ENCODE measurements at regions not wholly inside any gene's neighbourhood (a gene's known extent, or its start where the extent isn't known, plus 50 kb on each side); places are given as distances from the start of the nearest gene placed in this dataset.

GRCh38 chr14:95979339-95980042, 59.7 kb upstream of the C14orf132 start:
- no peaks in the 10 kb centered on the region for H4K20me1 ChIP-seq (replicated peaks; ENCODE audit: control insufficient read depth, extremely low read depth, insufficient read depth, low read length)
- no peak overlapping the region for H2AFZ ChIP-seq (ENCODE audit: low read depth, low read length)
- no TSS peak for BruUV-seq (replicated peaks)
- H3K9me1 ChIP-seq (replicated peaks; ENCODE audit: control insufficient read depth, extremely low read depth, insufficient read depth, low read length), result no peaks in the 10 kb centered on the region
- no peak overlapping the region for H3K27ac ChIP-seq (ENCODE audit: insufficient read depth, low read depth, low read length)
- intact Hi-C loops (cut with micrococcal nuclease) (no loop called here), dilution Hi-C loops (cut with MboI; ENCODE audit: extremely low pct_ligation_motif_present, low sequenced_read_pairs) (no loop called here)
- H3K4me1 ChIP-seq (ENCODE audit: control insufficient read depth, extremely low read depth, insufficient read depth, low read length), result no peaks in the 10 kb centered on the region
- DNase-seq (ENCODE audit: low read depth, low spot score), result no peak
- TF ChIP-seq POLR2AphosphoS5 (IDR thresholded peaks at IDR 0.05; ENCODE audit: insufficient read depth, low read depth, low read length) (no peak), CTCF (IDR thresholded peaks at IDR 0.05; ENCODE audit: extremely low read depth in 1 of 2, insufficient read depth in 1 of 2, low read depth in 1 of 2, low read length in 2 of 2) (no peak), FOS (IDR thresholded peaks at IDR 0.05; ENCODE audit: borderline replicate concordance, insufficient read depth, low read length) (no peak), EZH2 (IDR thresholded peaks at IDR 0.05; ENCODE audit: borderline replicate concordance, low read depth, low read length, severe bottlenecking) (no peak), GATA2 (IDR thresholded peaks at IDR 0.05; ENCODE audit: insufficient read depth, insufficient read length, low read depth, low read length) (no peak)
- FAIRE-seq, result no peak
- no peaks in the 10 kb centered on the region for H3K36me3 ChIP-seq (ENCODE audit: control insufficient read depth in 2 of 2, extremely low read depth in 1 of 2, insufficient read depth in 2 of 2, low read length in 2 of 2)
- no peaks in the 10 kb centered on the region for H3K27me3 ChIP-seq (ENCODE audit: control insufficient read depth in 2 of 2, insufficient read depth in 2 of 2, low read length in 2 of 2)
- no peak overlapping the region for H3K9ac ChIP-seq (replicated peaks; ENCODE audit: extremely low read depth, insufficient read depth, low read length)
- no peak overlapping the region for H3K4me3 ChIP-seq (replicated peaks in 1 of 3; ENCODE audit: insufficient read depth in 1 of 3, low read depth in 1 of 3, low read length in 3 of 3)
- ChIA-PET CTCF (no interaction called here), POLR2A (no interaction called here)
- H3K4me2 ChIP-seq (ENCODE audit: insufficient read depth, low read length), result no peak overlapping the region
- H3K79me2 ChIP-seq (ENCODE audit: control insufficient read depth, insufficient read depth, low read length), result no peaks in the 10 kb centered on the region
- H3K9me3 ChIP-seq (replicated peaks; ENCODE audit: control insufficient read depth, insufficient read depth, low read length), result no peaks in the 10 kb centered on the region

GRCh38 chr14:95980402-95980801, 58.8 kb upstream of the C14orf132 start:
- Histone ChIP-seq H3K4me3 (replicated peaks in 1 of 3; ENCODE audit: insufficient read depth in 1 of 3, low read depth in 1 of 3, low read length in 3 of 3) (no peak overlapping the region), H3K4me2 (ENCODE audit: insufficient read depth, low read length) (no peak overlapping the region), H3K27me3 (ENCODE audit: control insufficient read depth in 2 of 2, insufficient read depth in 2 of 2, low read length in 2 of 2) (no peaks in the 10 kb centered on the region), H3K4me1 (ENCODE audit: control insufficient read depth, extremely low read depth, insufficient read depth, low read length) (no peaks in the 10 kb centered on the region), H3K9me3 (replicated peaks; ENCODE audit: control insufficient read depth, insufficient read depth, low read length) (no peaks in the 10 kb centered on the region), H3K9ac (replicated peaks; ENCODE audit: extremely low read depth, insufficient read depth, low read length) (no peak overlapping the region), H3K79me2 (ENCODE audit: control insufficient read depth, insufficient read depth, low read length) (no peaks in the 10 kb centered on the region), H3K27ac (ENCODE audit: insufficient read depth, low read depth, low read length) (no peak overlapping the region), H4K20me1 (replicated peaks; ENCODE audit: control insufficient read depth, extremely low read depth, insufficient read depth, low read length) (no peaks in the 10 kb centered on the region), H2AFZ (ENCODE audit: low read depth, low read length) (no peak overlapping the region), H3K36me3 (ENCODE audit: control insufficient read depth in 2 of 2, extremely low read depth in 1 of 2, insufficient read depth in 2 of 2, low read length in 2 of 2) (no peaks in the 10 kb centered on the region), H3K9me1 (replicated peaks; ENCODE audit: control insufficient read depth, extremely low read depth, insufficient read depth, low read length) (no peaks in the 10 kb centered on the region)
- CTCF ChIA-PET, result no interaction called here
- no TSS peak for BruUV-seq (replicated peaks)
- TF ChIP-seq MYC (IDR thresholded peaks at IDR 0.05; ENCODE audit: low read depth, low read length) (no peak), POLR2AphosphoS5 (IDR thresholded peaks at IDR 0.05; ENCODE audit: insufficient read depth, low read depth, low read length) (no peak)
- intact Hi-C loops (cut with micrococcal nuclease), result no loop called here
- FAIRE-seq (no peak), DNase-seq (ENCODE audit: low read depth, low spot score) (no peak)
- POLR2A ChIA-PET, result no interaction called here
- dilution Hi-C loops (cut with MboI; ENCODE audit: extremely low pct_ligation_motif_present, low sequenced_read_pairs), result no loop called here
